Activated CD4-positive, alpha-beta T cell treated with anti-CD3 and anti-CD28 coated beads, Interleukin-2, amount 10 ng/mL, durations not matched to agents 24 days and 14 days (primary cell): ENCODE measurements at regions not wholly inside any gene's neighbourhood (a gene's known extent, or its start where the extent isn't known, plus 50 kb on each side); places are given as distances from the start of the nearest gene placed in this dataset.

ENCODE experiments used
- DNase-seq: peaks from one replicate; pipeline ENCODE4 v3.0.0; 2022
- H3K27ac Mint-ChIP-seq: one replicate; pipeline ENCODE4 v1.8.0; 2022; ENCODE audit warnings: mild to moderate bottlenecking, mixed read lengths
- H3K27me3 Mint-ChIP-seq: one replicate; pipeline ENCODE4 v1.8.0; 2022; ENCODE audit warnings: mixed read lengths
- H3K36me3 Mint-ChIP-seq: one replicate; pipeline ENCODE4 v1.8.0; 2022; ENCODE audit warnings: low read depth, mild to moderate bottlenecking, mixed read lengths
- H3K4me1 Mint-ChIP-seq: one replicate; pipeline ENCODE4 v1.8.0; 2021; ENCODE audit warnings: mixed read lengths
- H3K4me3 Mint-ChIP-seq: one replicate; pipeline ENCODE4 v1.8.0; 2022; ENCODE audit warnings: mild to moderate bottlenecking, moderate library complexity, mixed read lengths
- H3K9me3 Mint-ChIP-seq: one replicate; pipeline ENCODE4 v1.8.0; 2021; ENCODE audit warnings: mixed read lengths
- intact Hi-C: fragments of 100-400 bp; cut with micrococcal nuclease; formaldehyde crosslinking; loops from one replicate; pipeline ENCODE4 v1.15.1; 2023

GRCh38 chr10:71074176-71074755 is 138.1 kb upstream of the UNC5B start:
- Mint-ChIP-seq H3K27me3 (no peaks in the 10 kb centered on the region), H3K4me1 (no peaks in the 10 kb centered on the region), H3K9me3 (no peaks in the 10 kb centered on the region), H3K4me3 (no peak overlapping the region), H3K36me3 (no peaks in the 10 kb centered on the region), H3K27ac (no peak overlapping the region)
- intact Hi-C loops, result no loop called here
- no peak for DNase-seq

GRCh38 chr10:71075086-71075758 is 137.1 kb upstream of the UNC5B start:
- no peaks in the 10 kb centered on the region for H3K4me1 Mint-ChIP-seq
- H3K36me3 Mint-ChIP-seq, result no peaks in the 10 kb centered on the region
- no peaks in the 10 kb centered on the region for H3K9me3 Mint-ChIP-seq
- H3K27me3 Mint-ChIP-seq, result no peaks in the 10 kb centered on the region
- intact Hi-C loops, result no loop called here
- no peak overlapping the region for H3K27ac Mint-ChIP-seq
- DNase-seq, result no peak
- no peak overlapping the region for H3K4me3 Mint-ChIP-seq

GRCh38 chr10:71075759-71076472 is 136.5 kb upstream of the UNC5B start:
- DNase-seq, result no peak
- no peaks in the 10 kb centered on the region for H3K36me3 Mint-ChIP-seq
- intact Hi-C loops, result no loop called here
- H3K4me1 Mint-ChIP-seq, result no peaks in the 10 kb centered on the region
- no peaks in the 10 kb centered on the region for H3K27me3 Mint-ChIP-seq
- H3K4me3 Mint-ChIP-seq, result no peak overlapping the region
- no peak overlapping the region for H3K27ac Mint-ChIP-seq
- H3K9me3 Mint-ChIP-seq, result no peaks in the 10 kb centered on the region

- Mint-ChIP-seq H3K36me3 (no peaks in the 10 kb centered on the region), H3K9me3 (no peaks in the 10 kb centered on the region), H3K4me1 (no peaks in the 10 kb centered on the region), H3K4me3 (no peak overlapping the region), H3K27ac (no peak overlapping the region), H3K27me3 (no peaks in the 10 kb centered on the region)
- intact Hi-C loops, result no loop called here
- DNase-seq, result no peak
Observed at GRCh38 chr10:71076473-71077142, 135.8 kb upstream of the UNC5B start.

GRCh38 chr10:71077143-71077581 is 135.2 kb upstream of the UNC5B start:
- no peak for DNase-seq
- intact Hi-C loops, result no loop called here
- Mint-ChIP-seq H3K4me3 (no peak overlapping the region), H3K27ac (no peak overlapping the region), H3K4me1 (no peaks in the 10 kb centered on the region), H3K27me3 (no peaks in the 10 kb centered on the region), H3K9me3 (no peaks in the 10 kb centered on the region), H3K36me3 (no peaks in the 10 kb centered on the region)

- intact Hi-C loops, result no loop called here
- no peak for DNase-seq
- Mint-ChIP-seq H3K9me3 (no peaks in the 10 kb centered on the region), H3K27ac (no peak overlapping the region), H3K4me1 (no peaks in the 10 kb centered on the region), H3K36me3 (no peaks in the 10 kb centered on the region), H3K4me3 (no peak overlapping the region), H3K27me3 (no peaks in the 10 kb centered on the region)
Observed at GRCh38 chr10:71077796-71078453, 134.4 kb upstream of the UNC5B start.

- H3K36me3 Mint-ChIP-seq, result no peaks in the 10 kb centered on the region
- no peaks in the 10 kb centered on the region for H3K4me1 Mint-ChIP-seq
- no peaks in the 10 kb centered on the region for H3K9me3 Mint-ChIP-seq
- no peak overlapping the region for H3K27ac Mint-ChIP-seq
- no peaks in the 10 kb centered on the region for H3K27me3 Mint-ChIP-seq
- DNase-seq, result no peak
- intact Hi-C loops, result no loop called here
- no peak overlapping the region for H3K4me3 Mint-ChIP-seq
Observed at GRCh38 chr10:71078454-71079145, 133.8 kb upstream of the UNC5B start.

- Mint-ChIP-seq H3K4me3 (no peak overlapping the region), H3K27ac (no peak overlapping the region), H3K4me1 (no peaks in the 10 kb centered on the region), H3K9me3 (no peaks in the 10 kb centered on the region), H3K36me3 (no peaks in the 10 kb centered on the region), H3K27me3 (no peaks in the 10 kb centered on the region)
- DNase-seq, result no peak
- intact Hi-C loops, result no loop called here
Observed at GRCh38 chr10:71079761-71080380, 132.5 kb upstream of the UNC5B start.

- intact Hi-C loops, result no loop called here
- H3K36me3 Mint-ChIP-seq, result no peaks in the 10 kb centered on the region
Observed at GRCh38 chr10:71080381-71081228, 131.8 kb upstream of the UNC5B start.

GRCh38 chr10:71081229-71081560 is 131.2 kb upstream of the UNC5B start:
- H3K4me1 Mint-ChIP-seq, result no peaks in the 10 kb centered on the region
- H3K4me3 Mint-ChIP-seq, result no peak overlapping the region
- H3K9me3 Mint-ChIP-seq, result no peaks in the 10 kb centered on the region
- no peaks in the 10 kb centered on the region for H3K27me3 Mint-ChIP-seq
- DNase-seq, result no peak
- intact Hi-C loops, result no loop called here
- H3K27ac Mint-ChIP-seq, result no peak overlapping the region
- no peaks in the 10 kb centered on the region for H3K36me3 Mint-ChIP-seq

More at GRCh38 chr10:71080381-71081228, 131.8 kb upstream of the UNC5B start:
- Mint-ChIP-seq H3K27me3 (no peaks in the 10 kb centered on the region), H3K27ac (no peak overlapping the region), H3K4me1 (no peaks in the 10 kb centered on the region), H3K9me3 (no peaks in the 10 kb centered on the region), H3K4me3 (no peak overlapping the region)
- DNase-seq, result no peak

- Mint-ChIP-seq H3K27me3 (no peaks in the 10 kb centered on the region), H3K9me3 (no peaks in the 10 kb centered on the region), H3K4me1 (no peaks in the 10 kb centered on the region), H3K27ac (no peak overlapping the region), H3K36me3 (no peaks in the 10 kb centered on the region), H3K4me3 (no peak overlapping the region)
- no peak for DNase-seq
- intact Hi-C loops, result no loop called here
Observed at GRCh38 chr10:71081912-71082311, 130.5 kb upstream of the UNC5B start.

- Mint-ChIP-seq H3K4me3 (no peak overlapping the region), H3K27ac (no peak overlapping the region), H3K9me3 (no peaks in the 10 kb centered on the region), H3K27me3 (no peaks in the 10 kb centered on the region), H3K36me3 (no peaks in the 10 kb centered on the region), H3K4me1 (no peaks in the 10 kb centered on the region)
- intact Hi-C loops, result no loop called here
- DNase-seq, result no peak
Observed at GRCh38 chr10:71082960-71083715, 129.2 kb upstream of the UNC5B start.
